Keratinocyte (primary cell): ENCODE measurements at regions not wholly inside any gene's neighbourhood (a gene's known extent, or its start where the extent isn't known, plus 50 kb on each side); places are given as distances from the start of the nearest gene placed in this dataset.

Experiments
- DNase-seq: peaks from one replicate; pipeline ENCODE4 v3.0.0-alpha.2; 2011; ENCODE audit warnings: low read depth, missing footprints, low spot score
- FAIRE-seq: peaks from 2 replicates; lab custom pipeline; 2011; peaks lifted over from hg19 to GRCh38; lab: Jason Lieb, UNC
- H2AFZ ChIP-seq: 2 replicates; pipeline ENCODE4 v1.6.0; 2012; ENCODE audit warnings: low read length, control low read depth, inconsistent platforms; ENCODE audit not compliant: control insufficient read depth
- H3K27ac ChIP-seq: 2 replicates; pipeline ENCODE4 v1.5.1; 2011; ENCODE audit warnings: low read length; ENCODE audit not compliant: control insufficient read depth, insufficient read depth
- H3K27me3 ChIP-seq: 3 replicates; pipeline ENCODE4 v1.6.0; 2011; ENCODE audit warnings: low read length; ENCODE audit not compliant: control insufficient read depth, insufficient read depth; ENCODE audit errors: extremely low read depth
- H3K36me3 ChIP-seq, 2 experiments: 2 replicates in 1 of 2; 3 replicates in 1 of 2; pipeline ENCODE4 v1.5.1; 2011; ENCODE audit warnings: low read length in 2 of 2, mild to moderate bottlenecking in 1 of 2; ENCODE audit not compliant: control insufficient read depth in 2 of 2, insufficient read depth in 2 of 2; ENCODE audit errors: extremely low read depth in 1 of 2
- H3K4me1 ChIP-seq: 3 replicates; pipeline ENCODE4 v1.5.1; 2011; ENCODE audit warnings: low read length; ENCODE audit not compliant: control insufficient read depth, insufficient read depth; ENCODE audit errors: extremely low read depth
- H3K4me2 ChIP-seq: 3 replicates; pipeline ENCODE4 v1.6.0; 2011; ENCODE audit warnings: low read depth, low read length; ENCODE audit not compliant: control insufficient read depth, insufficient read depth; ENCODE audit errors: extremely low read depth
- H3K4me3 ChIP-seq, 3 experiments: fragments of 200-600 bp in 1 of 3; sonication (generic) in 1 of 3; 2 replicates in 2 of 3; 3 replicates in 1 of 3; pipeline ENCODE4 v1.5.1; 2011 to 2016; ENCODE audit warnings: low read length in 3 of 3, mild to moderate bottlenecking in 3 of 3, control low read depth in 2 of 3, inconsistent platforms in 1 of 3, low read depth in 1 of 3, mixed read lengths in 1 of 3, mixed run types in 1 of 3, moderate library complexity in 1 of 3; ENCODE audit not compliant: control insufficient read depth in 2 of 3, insufficient read depth in 2 of 3; ENCODE audit errors: extremely low read depth in 1 of 3
- H3K79me2 ChIP-seq: 2 replicates; pipeline ENCODE4 v1.6.0; 2012; ENCODE audit warnings: low read length; ENCODE audit not compliant: control insufficient read depth, insufficient read depth
- H3K9ac ChIP-seq: 3 replicates; pipeline ENCODE4 v1.6.0; 2011; ENCODE audit warnings: low read length; ENCODE audit not compliant: control insufficient read depth, insufficient read depth; ENCODE audit errors: extremely low read depth
- H3K9me1 ChIP-seq: 3 replicates; pipeline ENCODE4 v1.6.0; 2011; ENCODE audit warnings: low read length; ENCODE audit not compliant: control insufficient read depth, insufficient read depth; ENCODE audit errors: extremely low read depth
- H3K9me3 ChIP-seq: 2 replicates; pipeline ENCODE4 v1.5.1; 2012; ENCODE audit warnings: low read depth, low read length; ENCODE audit not compliant: control insufficient read depth
- H4K20me1 ChIP-seq: 3 replicates; pipeline ENCODE4 v1.6.0; 2011; ENCODE audit warnings: low read length; ENCODE audit not compliant: control insufficient read depth, insufficient read depth; ENCODE audit errors: extremely low read depth
- CTCF ChIP-seq, 3 experiments: IDR thresholded peaks in 1 of 3; conservative IDR thresholded peaks in 1 of 3; optimal IDR thresholded peaks in 1 of 3; 2 replicates in 2 of 3; 3 replicates in 1 of 3; pipeline versions ENCODE3 to v1.5.1; 2011; ENCODE audit warnings: low read length in 3 of 3, mild to moderate bottlenecking in 3 of 3, moderate library complexity in 2 of 3, control low read depth in 1 of 3, inconsistent platforms in 1 of 3; ENCODE audit not compliant: insufficient read depth in 2 of 3; ENCODE audit errors: extremely low read depth in 1 of 3
- EZH2 ChIP-seq: IDR thresholded peaks from one replicate; pipeline ENCODE4 v1.6.1; 2012; ENCODE audit warnings: inconsistent platforms, mild to moderate bottlenecking, low read length, moderate library complexity
- dilution Hi-C: fragments of 300-500 bp; cut with MboI; formaldehyde crosslinking; loops from one replicate; pipeline ENCODE4 v1.7.0; 2020; ENCODE audit warnings: low sequenced_read_pairs; ENCODE audit not compliant: extremely low pct_ligation_motif_present

- H3K27ac ChIP-seq = no peak overlapping the region
- no peaks in the 10 kb centered on the region for H3K27me3 ChIP-seq
- no peaks in the 10 kb centered on the region for H3K9me1 ChIP-seq
- TF ChIP-seq EZH2 = no peak
- TF ChIP-seq CTCF (optimal IDR thresholded peaks at IDR 0.05 in 1 of 3, IDR thresholded peaks at IDR 0.05 in 1 of 3, conservative IDR thresholded peaks at IDR 0.05 in 1 of 3; ENCODE audit: extremely low read depth in 1 of 3, insufficient read depth in 2 of 3, low read length in 3 of 3) = no peak
- no peaks in the 10 kb centered on the region for H4K20me1 ChIP-seq
- no peaks in the 10 kb centered on the region for H3K79me2 ChIP-seq
- H2AFZ ChIP-seq = no peak overlapping the region
- no peaks in the 10 kb centered on the region for H3K9me3 ChIP-seq
- no peak for FAIRE-seq
- peaks cover 13% of the 10 kb centered on the region for H3K4me1 ChIP-seq
- dilution Hi-C loops = no loop called here
- no peak overlapping the region for H3K4me3 ChIP-seq
- H3K9ac ChIP-seq = no peak overlapping the region
- no peak overlapping the region for H3K4me2 ChIP-seq
- H3K36me3 ChIP-seq = no peaks in the 10 kb centered on the region
- no peak for DNase-seq
Observed at GRCh38 chr4:19835429-19835828, 416.3 kb upstream of the SLIT2 start.

GRCh38 chr4:19832411-19832810, 419.3 kb upstream of the SLIT2 start:
- H4K20me1 ChIP-seq = no peaks in the 10 kb centered on the region
- no peaks in the 10 kb centered on the region for H3K9me1 ChIP-seq
- TF ChIP-seq EZH2 (no peak), CTCF (optimal IDR thresholded peaks at IDR 0.05 in 1 of 3, IDR thresholded peaks at IDR 0.05 in 1 of 3, conservative IDR thresholded peaks at IDR 0.05 in 1 of 3; ENCODE audit: extremely low read depth in 1 of 3, insufficient read depth in 2 of 3, low read length in 3 of 3) (no peak)
- H3K9me3 ChIP-seq = no peaks in the 10 kb centered on the region
- H3K27ac ChIP-seq = no peak overlapping the region
- dilution Hi-C loops = no loop called here
- no peak overlapping the region for H2AFZ ChIP-seq
- no peak for FAIRE-seq
- no peak overlapping the region for H3K9ac ChIP-seq
- no peaks in the 10 kb centered on the region for H3K36me3 ChIP-seq
- no peak overlapping the region for H3K4me3 ChIP-seq
- no peaks in the 10 kb centered on the region for H3K27me3 ChIP-seq
- H3K4me1 ChIP-seq = peaks cover 13% of the 10 kb centered on the region
- H3K4me2 ChIP-seq = no peak overlapping the region
- H3K79me2 ChIP-seq = no peaks in the 10 kb centered on the region
- no peak for DNase-seq
